SW480 (cell line): ENCODE measurements at regions not wholly inside any gene's neighbourhood (a gene's known extent, or its start where the extent isn't known, plus 50 kb on each side); places are given as distances from the start of the nearest gene placed in this dataset.
"Not testable (repeated sequence)": the region's sequence is repeated elsewhere in the genome, so short reads cannot be mapped to it uniquely, and the experiment has no call there.

Source experiments
- DNase-seq: peaks from one replicate; pipeline ENCODE4 v3.0.0-alpha.2; 2016; ENCODE audit warnings: low spot score

DNA sequence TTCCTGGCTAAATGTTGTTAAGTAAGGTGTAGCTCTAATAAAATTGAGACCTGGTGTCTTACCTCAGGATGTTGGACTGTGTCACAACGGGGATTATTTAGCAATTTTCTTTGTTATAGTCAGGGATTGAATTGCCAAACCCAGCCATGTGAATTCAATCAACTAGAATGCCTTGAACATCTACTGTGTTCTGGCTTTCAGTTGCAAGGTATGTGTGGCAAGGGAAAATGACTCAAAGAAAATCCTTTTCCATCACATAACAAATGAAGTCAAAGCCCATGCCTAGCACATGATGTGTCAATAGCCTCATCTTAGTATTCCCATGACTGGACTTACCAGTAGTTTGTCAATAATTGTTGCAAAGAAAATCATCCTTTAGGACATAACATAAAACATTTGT is 519.8 kb upstream of the FLRT2 start:
- no peak for DNase-seq

DNA sequence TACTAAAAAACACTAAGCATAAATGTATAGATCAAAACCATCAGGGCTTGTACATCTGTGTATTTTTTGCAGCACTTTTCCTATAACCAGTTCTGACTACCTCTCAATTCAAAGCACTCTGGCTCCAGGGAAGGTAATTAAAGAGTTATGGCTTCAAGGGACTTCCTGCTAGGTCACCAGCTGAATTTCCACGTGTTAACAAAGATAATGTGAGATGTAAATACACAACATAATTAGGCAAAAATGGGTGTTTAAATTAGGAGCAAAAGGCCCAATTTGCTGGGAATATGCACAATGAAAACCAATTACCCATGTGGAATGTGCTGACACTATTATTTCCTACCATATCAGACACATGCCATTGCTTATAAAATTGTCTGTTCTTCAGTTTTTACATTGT is 513.4 kb upstream of the FLRT2 start:
- no peak for DNase-seq

DNA sequence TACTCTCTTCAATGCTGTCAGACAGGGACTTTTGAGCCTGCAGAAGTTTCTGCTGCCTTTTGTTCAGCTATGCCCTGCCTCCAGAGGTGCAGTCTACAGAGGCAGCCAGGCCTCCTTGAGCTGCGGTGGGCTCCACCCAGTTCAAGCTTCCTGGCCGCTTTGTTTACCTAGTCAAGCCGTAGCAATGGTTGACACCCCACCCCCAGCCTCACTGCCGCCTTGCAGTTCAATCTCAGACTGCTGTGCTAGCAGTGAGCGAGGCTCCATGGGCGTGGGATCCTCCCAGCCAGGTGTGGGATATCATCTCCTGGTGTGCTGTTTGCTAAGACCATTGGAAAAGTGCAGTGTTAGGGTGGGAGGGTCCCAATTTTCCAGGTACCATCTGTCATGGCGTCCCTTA is 506.1 kb upstream of the FLRT2 start:
- DNase-seq, result not testable (repeated sequence)

DNA sequence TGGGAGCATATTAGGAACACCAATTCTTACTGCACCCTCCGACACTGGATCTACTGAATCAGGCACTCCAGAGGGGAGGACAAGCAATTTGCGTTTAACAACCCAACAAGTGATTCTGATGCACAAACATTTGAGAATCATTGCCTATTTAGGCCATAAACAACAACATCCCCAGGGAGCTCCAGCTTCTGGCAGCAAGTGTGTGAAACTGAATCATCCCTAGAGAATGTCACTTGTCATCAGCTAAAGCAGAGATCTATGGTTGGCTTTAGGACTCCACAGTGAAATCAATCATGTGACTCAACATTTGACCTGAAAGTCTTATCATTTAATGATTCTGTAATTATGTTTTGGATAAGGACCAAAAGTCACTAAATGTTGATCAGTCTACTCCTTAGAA is 505.0 kb upstream of the FLRT2 start:
- DNase-seq, result no peak

DNA sequence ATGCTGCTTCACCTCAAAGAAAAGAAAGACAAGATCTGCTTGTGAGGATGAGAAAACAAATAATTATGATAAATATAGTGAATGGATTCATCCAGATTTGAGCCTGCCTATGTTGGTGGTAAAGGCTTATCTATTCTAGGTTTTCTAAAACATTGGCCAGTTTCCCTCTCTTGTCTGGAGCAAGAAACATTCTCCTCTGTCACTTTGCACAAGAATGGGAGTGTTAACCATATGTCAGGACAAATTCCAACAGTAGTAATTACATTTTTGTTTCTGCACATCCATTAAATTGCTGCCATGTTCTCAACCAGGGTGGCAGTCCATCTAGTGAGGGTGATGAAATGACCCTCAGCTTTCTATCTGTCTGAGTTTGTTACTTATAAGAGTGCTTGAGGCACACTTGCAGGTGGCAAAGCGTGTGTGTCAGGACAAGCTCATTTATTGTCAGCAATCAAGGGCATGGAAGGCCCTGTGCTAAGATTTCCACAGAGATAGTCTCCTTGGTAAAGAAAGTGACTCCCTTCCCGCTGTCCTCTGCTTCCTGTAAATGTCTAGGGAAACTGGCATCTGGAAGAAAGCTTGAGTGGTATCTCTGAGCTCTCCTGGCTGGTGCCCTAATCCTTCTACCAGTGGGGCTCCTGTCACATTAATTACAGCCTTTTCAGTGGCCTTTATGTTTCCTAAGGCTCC is 502.1 kb upstream of the FLRT2 start:
- DNase-seq, result no peak

DNA sequence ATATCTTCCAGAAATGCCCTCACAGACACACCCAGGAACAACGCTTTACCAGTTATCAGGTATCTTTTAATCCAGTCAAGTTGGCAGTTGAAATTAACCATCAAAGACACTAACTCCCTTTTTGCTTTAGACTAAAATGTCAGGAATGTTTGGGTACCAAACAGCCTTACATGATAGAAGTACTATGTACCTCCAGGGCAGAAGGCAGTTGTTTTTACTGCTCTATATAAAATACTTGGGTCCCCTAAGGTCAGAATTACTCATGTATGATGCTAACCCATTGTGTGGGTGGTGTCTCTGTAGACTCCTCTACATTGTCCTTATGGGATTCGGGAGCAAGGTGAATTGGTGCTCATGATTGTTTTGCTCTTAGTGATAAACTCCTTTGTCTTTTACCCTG is 492.5 kb upstream of the FLRT2 start:
- DNase-seq, result no peak

DNA sequence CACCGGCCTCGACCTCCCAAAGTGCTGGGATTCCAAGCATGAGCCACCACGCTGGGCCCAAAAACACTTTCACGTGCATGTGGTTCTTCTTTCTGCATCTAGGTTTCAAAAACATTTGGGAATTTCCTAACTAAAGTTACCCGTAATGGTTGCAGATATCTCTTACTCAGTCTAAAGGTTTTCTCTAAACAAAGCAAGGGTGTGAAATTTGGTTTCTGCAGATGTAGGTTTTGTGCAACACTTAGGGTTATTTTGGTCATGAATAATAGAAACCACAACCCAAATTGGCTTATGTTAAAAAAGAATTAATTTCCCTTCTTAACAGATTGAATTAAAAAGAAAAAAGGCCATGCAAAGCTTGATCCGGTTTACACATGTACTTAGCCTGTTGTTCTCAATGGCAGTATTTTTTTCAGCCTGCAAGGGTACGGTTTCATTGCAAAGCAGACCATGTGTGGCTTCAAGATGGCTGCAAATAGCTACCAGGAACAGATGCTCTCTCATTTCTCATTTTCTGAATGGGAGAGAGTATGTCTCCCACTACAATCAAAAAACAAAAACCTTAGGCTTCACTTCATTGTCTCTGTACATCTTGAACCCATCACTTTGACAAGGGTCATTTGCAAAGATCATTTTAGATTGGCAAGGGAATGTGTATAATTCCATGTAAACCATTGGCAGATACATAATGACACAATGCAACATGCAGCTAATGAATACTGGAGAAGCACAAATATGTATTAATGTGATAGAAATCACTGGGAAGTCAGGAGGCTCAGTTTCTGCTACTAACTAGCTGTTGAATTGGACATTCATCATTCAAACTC is 491.2 kb upstream of the FLRT2 start:
- no peak for DNase-seq

DNA sequence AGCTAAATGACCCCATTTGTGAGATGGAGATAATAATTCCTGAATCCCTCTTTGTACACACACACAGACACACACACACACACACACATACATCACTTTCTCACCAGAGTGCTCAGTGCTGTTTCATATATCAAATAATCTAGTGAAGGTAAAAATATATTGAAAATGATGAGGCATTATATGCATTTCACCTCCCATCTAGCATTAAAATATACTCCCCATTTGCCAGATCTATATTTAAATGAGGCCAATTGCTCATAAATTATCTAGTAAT is 490.7 kb upstream of the FLRT2 start:
- no peak for DNase-seq

DNA sequence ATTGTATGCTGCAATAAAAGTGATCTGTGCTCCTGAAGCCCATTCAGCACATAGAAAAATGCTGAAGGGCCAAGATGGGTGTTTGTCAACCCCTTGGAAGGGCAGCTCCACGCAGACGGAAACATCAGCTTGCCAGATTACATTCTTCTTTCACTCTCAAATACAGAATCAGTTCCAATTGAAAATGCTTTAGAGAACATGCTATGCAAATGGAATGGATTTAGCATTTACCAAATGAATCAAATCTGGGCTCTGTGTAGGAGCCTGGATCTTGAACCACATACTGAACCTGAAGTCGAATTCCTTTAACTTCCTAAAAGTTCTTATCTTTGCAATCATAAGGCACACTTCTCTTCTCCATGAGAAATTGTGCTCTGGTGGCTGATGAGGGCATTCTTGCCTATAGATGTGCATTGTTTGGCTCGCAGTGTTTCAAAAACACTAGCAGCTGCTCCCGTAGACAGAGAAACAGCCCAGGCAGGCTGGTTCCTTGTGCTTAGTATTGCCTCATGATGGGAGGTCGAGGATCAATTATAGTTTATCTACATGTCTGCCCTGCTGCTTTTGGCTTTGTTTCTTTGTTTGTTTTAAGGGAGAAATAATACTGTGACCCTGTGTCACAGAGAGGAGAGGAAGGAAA is 489.8 kb upstream of the FLRT2 start:
- DNase-seq, result no peak

DNA sequence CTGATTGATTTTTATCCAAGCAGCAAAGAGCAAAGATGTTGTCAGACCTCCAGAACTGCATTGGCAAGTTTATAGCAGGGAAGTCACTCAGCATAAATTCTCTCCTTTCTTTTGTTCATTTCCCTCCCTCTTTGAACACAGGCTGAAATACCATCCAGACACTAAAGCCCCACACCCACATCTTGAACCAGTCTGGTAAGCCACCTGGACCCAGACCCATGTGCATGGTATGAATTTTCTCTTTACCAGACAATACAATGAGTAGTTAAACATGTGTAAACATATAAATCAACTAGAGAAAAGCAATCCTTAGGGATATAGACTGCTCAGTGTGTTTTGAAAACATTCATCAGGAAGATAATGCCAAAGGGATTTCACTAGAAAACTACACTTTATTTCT is 488.3 kb upstream of the FLRT2 start:
- no peak for DNase-seq

DNA sequence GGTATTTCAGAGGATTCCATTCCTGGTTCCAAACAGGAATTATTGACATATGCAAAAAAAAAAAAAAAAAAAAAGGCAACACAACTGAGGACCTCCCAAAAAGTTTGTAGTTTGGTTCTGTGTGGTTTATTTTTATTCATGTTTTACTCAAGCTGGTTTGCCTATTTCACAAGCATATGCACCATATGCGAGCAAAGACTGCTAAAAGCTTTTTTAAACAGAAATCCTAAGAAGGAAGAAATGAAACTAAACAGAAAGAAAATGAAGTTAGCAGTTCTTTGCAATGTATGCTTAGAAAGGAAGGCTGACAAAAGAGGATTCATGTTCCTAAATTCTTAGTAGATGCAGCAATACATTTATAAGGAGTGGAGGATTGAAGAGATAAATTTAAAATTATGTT is 487.6 kb upstream of the FLRT2 start:
- DNase-seq, result no peak

DNA sequence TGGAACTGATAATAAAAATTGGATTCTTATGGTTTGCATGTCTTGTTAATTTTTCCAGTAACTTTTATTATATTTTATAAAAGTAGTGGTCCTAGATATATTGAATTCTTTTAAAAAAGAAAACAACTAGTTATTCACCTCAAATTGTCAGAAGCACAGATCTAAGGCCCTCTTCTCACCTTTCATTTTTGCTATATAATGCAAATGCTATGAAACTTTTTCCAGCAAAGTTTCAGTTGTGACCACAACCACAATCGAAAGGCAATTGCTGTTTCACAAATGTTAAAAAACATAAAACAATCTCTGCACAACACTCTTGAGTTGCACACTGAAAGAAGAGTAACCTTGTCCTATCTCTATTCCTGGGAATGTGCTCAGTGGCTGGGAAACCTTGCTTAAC is 479.8 kb upstream of the FLRT2 start:
- no peak for DNase-seq

DNA sequence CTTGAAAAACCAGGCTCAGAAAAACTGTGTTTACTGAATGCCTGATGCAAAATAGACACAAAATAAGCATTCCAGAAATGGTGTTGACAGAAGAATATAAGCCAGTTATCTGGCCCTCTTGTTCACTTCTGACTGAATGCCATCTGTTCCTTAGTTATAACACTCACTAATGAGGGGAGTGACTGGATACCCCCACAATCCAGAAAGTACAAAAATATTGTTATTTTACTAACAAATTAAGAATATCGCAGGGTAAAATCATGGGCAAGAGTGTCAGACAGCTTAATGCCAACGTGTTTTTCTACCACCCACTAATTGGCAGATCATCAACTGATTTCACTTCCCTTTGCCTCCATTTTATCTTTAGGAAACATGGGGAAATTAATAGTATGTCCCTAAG is 477.3 kb upstream of the FLRT2 start:
- no peak for DNase-seq

DNA sequence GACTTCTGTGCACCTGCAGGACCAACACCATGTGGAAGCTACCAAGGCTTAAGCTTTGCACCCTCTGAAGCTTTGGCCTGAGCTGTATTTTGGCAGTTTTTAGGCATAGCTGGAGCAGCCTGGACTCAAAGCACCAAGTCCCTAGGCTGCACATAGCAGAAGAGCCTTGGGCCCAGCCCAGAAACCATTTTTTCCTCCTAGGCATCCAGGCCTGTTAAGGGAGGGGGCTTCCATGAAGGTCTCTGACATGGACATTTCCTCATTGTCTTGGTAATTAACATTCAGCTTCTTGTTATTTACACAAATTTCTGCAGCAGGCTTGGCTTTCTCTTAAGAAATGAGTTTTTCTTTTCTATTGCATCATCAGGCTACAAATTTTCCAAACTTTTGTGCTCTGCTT is 475.8 kb upstream of the FLRT2 start:
- DNase-seq, result no peak

DNA sequence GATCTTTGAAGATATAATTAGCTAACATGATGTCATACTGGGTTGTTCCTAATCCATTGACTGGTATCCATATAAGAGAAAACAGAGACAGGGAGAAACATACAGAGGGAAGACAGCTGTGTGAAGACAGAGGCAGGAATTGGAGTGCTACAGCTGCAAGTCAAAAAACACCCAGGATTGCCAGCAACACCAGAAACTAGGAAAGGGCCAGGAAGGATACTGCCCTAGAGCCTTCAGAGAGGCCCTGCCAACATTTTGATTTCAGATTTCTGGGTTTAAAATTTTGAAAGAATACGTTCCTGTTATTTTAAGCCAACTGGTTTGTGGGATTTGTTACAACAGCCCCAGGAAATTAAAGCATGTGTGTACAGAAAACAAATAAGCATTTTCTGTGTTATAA is 473.7 kb upstream of the FLRT2 start:
- DNase-seq, result no peak

DNA sequence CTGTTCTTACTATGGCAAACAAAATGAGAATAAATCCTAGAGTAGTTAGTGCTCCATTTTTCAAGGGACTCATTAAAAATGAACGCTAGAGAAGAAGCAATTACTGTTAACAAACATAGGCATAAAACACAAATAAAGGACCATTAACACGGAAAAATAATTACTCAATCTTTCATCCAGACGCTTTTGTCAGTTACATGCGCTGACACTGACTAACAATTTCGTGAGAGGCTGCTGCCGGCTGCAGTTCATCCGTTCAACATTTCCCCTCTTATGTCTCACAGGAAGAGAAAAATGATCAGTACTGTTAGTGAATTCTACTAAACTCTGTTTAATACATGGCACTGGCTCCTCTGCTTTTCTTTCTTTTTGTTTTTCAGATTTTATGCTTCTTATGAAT is 472.7 kb upstream of the FLRT2 start:
- no peak for DNase-seq

DNA sequence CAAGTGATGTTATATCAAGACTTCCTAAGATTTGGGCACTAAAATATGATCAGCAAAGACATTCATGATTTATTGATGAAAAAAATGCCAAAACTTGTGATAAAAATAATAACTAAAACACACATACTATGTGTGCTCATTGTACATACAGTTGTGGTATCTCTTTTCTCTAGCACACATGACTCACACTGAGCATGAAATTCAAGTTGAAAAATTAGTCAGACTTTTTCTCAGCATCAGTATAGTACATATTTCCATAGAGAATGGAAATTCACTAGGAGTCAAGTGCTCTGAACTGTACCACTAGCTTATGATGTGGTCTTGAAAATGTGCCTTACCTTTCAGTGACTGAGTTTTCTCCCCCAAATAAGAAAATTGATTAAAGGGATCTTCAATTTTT is 471.8 kb upstream of the FLRT2 start:
- no peak for DNase-seq

DNA sequence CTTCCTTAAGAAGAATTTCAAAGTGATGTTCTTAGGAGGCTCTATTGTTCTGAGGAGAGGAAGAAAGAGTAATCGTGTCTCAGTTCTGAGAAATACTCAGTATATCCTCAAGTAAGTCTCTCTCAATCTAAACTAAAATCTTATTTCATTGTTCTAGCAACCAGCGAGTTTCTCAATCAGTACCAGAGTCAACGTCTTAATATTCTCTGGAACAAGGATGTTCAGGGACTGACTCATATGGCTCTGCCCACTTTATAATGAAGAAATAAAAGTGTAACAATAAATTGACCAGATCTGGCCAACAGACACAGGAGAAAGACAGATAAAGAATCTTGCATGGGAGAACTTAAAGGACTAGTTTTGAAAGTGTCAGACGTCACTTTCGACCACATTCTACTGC is 469.8 kb upstream of the FLRT2 start:
- DNase-seq, result no peak

DNA sequence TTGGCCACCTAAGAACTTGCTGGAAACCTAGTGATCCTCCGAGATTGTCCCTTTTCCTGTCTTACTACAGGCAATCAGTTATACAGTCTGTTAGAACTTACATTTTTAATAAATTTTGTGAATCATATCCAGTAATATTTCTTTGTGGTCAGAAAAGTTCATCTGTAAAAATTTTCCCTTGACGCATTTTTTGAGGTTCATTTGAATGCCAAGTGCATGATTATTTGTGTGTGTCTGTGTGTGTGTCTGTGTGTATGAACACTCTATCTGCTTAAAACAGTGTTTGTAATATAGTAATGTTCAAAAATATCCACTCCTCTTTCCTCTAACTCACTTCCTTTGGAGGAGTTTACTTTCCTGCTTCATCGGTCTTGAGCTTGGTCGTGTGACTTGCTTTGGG is 468.7 kb upstream of the FLRT2 start:
- DNase-seq, result no peak

DNA sequence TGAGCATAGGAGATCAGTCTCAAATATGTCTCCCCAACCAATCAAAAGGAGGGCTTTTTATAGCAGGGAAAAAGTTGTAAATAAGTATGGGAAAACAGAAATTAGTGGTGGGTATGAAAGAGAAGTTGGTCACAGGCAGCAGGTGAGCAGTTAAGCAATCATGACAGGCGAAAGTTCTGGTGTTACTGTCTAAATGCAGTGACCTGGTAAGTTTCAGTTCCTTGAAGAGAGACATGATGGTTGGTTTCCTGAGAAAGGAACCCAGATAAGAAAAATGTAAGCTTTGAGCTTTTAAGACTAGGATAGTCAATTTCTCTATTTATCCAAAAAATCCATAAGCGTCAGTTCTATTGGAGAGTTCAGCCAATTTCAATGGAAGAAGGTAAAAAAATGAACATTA is 466.2 kb upstream of the FLRT2 start:
- DNase-seq, result no peak

DNA sequence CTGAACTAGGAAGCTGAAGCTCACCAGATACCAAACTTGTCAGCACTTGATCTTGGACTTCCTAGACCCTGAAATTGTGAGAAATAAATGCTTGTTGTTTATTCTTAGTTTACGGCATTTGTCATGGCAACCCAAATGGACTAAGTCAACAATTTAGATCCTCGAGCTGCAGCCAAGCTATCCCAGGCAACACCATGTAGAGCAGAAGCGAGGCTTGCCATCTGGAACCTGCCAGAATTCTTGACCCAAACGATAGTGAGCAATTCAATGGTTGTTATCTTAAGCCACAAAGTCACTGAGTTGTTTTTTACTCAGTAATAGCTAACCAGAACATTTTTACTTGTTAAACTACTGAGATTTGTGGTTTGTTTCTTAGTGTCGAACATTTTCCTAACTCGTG is 458.5 kb upstream of the FLRT2 start:
- DNase-seq, result no peak

DNA sequence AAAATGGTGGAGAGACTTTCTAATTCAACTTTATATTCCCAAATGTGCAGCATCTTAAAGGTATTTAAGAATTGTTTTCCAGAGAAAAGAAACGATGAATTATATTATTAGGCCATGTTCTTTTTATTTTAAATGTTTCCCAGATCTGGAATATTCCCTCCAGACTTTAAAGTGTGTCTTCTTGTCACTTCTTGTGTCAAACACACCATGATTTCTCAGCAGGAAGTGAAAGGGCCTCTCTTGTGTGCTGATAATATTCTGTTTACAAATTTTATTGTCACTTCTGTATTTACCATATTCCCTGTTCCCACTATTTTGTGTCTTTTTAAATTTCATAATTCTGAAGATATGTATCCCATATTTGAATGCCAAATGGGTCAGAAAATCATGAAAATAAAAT is 455.0 kb upstream of the FLRT2 start:
- DNase-seq, result no peak

DNA sequence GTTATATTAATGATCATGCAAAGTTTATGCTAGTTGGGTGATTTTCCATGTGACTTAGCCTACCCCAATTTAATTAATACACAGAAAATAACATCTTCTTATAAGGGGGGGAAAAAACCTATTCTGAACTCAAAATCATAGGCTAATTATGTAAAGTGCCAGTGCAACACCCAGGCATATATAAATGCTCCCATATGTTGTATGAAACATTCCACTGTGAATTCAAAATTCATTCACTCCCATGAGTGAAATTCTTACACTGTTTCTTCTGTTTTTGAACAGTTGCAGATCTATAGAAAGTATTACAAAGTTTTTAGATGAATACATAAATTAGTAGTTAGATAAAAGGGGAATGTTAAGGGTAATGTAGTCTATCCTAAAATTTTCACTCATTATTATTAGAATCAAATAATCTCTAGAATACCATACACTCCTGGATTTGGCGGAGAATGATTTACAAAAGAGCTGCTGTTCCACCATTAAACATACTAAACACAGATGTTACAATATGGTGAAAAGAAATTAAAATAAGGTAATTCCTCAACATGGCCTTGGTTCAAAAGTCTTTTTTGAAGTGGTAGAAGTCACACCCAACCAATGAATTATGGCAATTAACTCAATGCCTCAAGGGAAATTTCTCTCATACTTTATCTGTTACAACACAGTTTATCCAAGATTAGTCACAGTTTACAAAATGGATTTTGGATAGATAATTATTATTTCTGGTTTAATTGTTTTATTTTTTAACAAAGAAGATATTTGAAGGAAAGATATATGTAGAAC is 454.1 kb upstream of the FLRT2 start:
- no peak for DNase-seq
